ENCODE measurements at regions not wholly inside any gene's neighbourhood (a gene's known extent, or its start where the extent isn't known, plus 50 kb on each side); places are given as distances from the start of the nearest gene placed in this dataset.

DNA sequence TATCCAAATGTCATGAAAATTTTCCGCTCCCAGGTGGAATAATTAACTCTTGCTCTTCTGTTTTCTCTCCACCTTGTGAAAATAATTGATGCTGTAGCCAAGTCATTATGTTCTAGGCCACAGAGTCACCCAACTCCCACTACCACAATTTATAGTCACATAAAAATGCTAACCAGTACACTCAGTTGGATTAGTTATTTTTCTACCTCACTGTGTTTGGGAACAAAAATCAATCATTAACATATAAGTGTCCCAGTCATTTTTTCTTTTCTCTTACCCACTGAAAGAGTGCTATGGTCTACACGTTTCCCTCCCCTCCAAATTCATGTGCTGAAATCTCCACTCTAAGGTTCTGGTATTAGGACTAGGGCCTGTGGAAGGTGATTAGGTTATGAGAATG, 255.6 kb upstream of the LMCD1 start:
- H3K27me3 ChIP-seq (ENCODE audit: control insufficient read depth in 2 of 2, insufficient read depth in 2 of 2, low read length in 2 of 2), result no peaks in the 10 kb centered on the region
- H3K36me3 ChIP-seq (ENCODE audit: control insufficient read depth in 2 of 2, insufficient read depth in 2 of 2, low read length in 2 of 2), result no peaks in the 10 kb centered on the region
- no peak overlapping the region for H3K4me3 ChIP-seq (ENCODE audit: low read length in 2 of 2)
- no peak overlapping the region for H3K27ac ChIP-seq (ENCODE audit: low read depth in 2 of 2, low read length in 2 of 2)
- H3K9ac ChIP-seq (ENCODE audit: low read depth in 1 of 2, low read length in 2 of 2), result no peak overlapping the region
- H3K4me1 ChIP-seq (ENCODE audit: control insufficient read depth in 2 of 2, insufficient read depth in 2 of 2, low read length in 2 of 2), result no peaks in the 10 kb centered on the region
- H3K9me3 ChIP-seq (ENCODE audit: control insufficient read depth in 2 of 2, low read length in 2 of 2), result no peaks in the 10 kb centered on the region

DNA sequence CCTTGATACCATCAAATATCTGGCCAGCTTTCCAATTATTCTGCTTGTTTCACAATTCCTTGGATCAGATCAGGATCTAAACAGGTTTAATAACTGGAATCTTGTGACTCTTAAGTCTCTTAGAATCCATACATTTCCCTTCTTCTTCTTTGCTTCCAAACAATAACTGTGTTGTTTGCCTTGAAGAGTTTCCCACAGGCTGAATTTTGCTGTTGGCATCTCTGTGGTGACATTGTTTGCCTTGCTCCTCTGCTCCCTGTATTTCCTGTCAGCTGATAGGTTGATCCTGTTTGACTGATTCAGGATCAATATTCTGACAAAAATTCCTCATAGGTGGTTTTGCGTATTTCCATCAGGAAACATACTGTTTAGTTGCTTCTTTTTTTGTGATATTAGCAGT, 248.4 kb upstream of the LMCD1 start:
- H3K36me3 ChIP-seq (ENCODE audit: control insufficient read depth in 2 of 2, insufficient read depth in 2 of 2, low read length in 2 of 2), result no peaks in the 10 kb centered on the region
- no peak overlapping the region for H3K9ac ChIP-seq (ENCODE audit: low read depth in 1 of 2, low read length in 2 of 2)
- H3K27me3 ChIP-seq (ENCODE audit: control insufficient read depth in 2 of 2, insufficient read depth in 2 of 2, low read length in 2 of 2), result no peaks in the 10 kb centered on the region
- H3K4me3 ChIP-seq (ENCODE audit: low read length in 2 of 2), result no peak overlapping the region
- H3K27ac ChIP-seq (ENCODE audit: low read depth in 2 of 2, low read length in 2 of 2), result no peak overlapping the region
- no peaks in the 10 kb centered on the region for H3K9me3 ChIP-seq (ENCODE audit: control insufficient read depth in 2 of 2, low read length in 2 of 2)
- no peaks in the 10 kb centered on the region for H3K4me1 ChIP-seq (ENCODE audit: control insufficient read depth in 2 of 2, insufficient read depth in 2 of 2, low read length in 2 of 2)

- Histone ChIP-seq H3K9me3 (ENCODE audit: control insufficient read depth in 2 of 2, low read length in 2 of 2) (no peaks in the 10 kb centered on the region), H3K4me1 (ENCODE audit: control insufficient read depth in 2 of 2, insufficient read depth in 2 of 2, low read length in 2 of 2) (no peaks in the 10 kb centered on the region), H3K27me3 (ENCODE audit: control insufficient read depth in 2 of 2, insufficient read depth in 2 of 2, low read length in 2 of 2) (no peaks in the 10 kb centered on the region), H3K27ac (ENCODE audit: low read depth in 2 of 2, low read length in 2 of 2) (no peak overlapping the region), H3K4me3 (ENCODE audit: low read length in 2 of 2) (no peak overlapping the region), H3K36me3 (ENCODE audit: control insufficient read depth in 2 of 2, insufficient read depth in 2 of 2, low read length in 2 of 2) (no peaks in the 10 kb centered on the region), H3K9ac (ENCODE audit: low read depth in 1 of 2, low read length in 2 of 2) (no peak overlapping the region)
These were observed 247.1 kb upstream of the LMCD1 start for GRCh38 chr3:8254489-8254888.

DNA sequence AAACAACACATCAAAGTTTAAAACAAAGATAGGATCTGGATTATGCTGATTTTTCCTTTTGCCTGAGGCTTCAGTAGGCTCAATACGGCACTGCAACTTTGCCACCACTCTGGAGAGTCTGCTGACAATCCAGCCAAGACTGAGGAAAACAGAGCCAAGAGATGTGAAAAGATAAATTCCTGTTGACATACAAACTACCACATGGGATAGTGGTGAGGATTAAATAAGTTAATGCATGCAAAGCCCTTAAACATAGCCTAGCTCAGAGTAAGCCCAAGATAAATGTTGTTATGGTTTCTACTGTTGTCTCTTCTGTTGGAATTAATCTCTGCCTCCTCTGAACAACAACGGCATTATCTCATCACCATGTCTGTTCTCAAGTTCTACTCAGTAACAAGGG, 245.9 kb upstream of the LMCD1 start:
- H3K4me1 ChIP-seq (ENCODE audit: control insufficient read depth in 2 of 2, insufficient read depth in 2 of 2, low read length in 2 of 2), result no peaks in the 10 kb centered on the region
- H3K27me3 ChIP-seq (ENCODE audit: control insufficient read depth in 2 of 2, insufficient read depth in 2 of 2, low read length in 2 of 2), result no peaks in the 10 kb centered on the region
- H3K36me3 ChIP-seq (ENCODE audit: control insufficient read depth in 2 of 2, insufficient read depth in 2 of 2, low read length in 2 of 2), result no peaks in the 10 kb centered on the region
- no peak overlapping the region for H3K27ac ChIP-seq (ENCODE audit: low read depth in 2 of 2, low read length in 2 of 2)
- H3K4me3 ChIP-seq (ENCODE audit: low read length in 2 of 2), result no peak overlapping the region
- no peaks in the 10 kb centered on the region for H3K9me3 ChIP-seq (ENCODE audit: control insufficient read depth in 2 of 2, low read length in 2 of 2)
- no peak overlapping the region for H3K9ac ChIP-seq (ENCODE audit: low read depth in 1 of 2, low read length in 2 of 2)

- H3K27ac ChIP-seq (ENCODE audit: low read depth in 2 of 2, low read length in 2 of 2), result no peak overlapping the region
- H3K9ac ChIP-seq (ENCODE audit: low read depth in 1 of 2, low read length in 2 of 2), result no peak overlapping the region
- H3K9me3 ChIP-seq (ENCODE audit: control insufficient read depth in 2 of 2, low read length in 2 of 2), result no peaks in the 10 kb centered on the region
- no peaks in the 10 kb centered on the region for H3K4me1 ChIP-seq (ENCODE audit: control insufficient read depth in 2 of 2, insufficient read depth in 2 of 2, low read length in 2 of 2)
- no peaks in the 10 kb centered on the region for H3K27me3 ChIP-seq (ENCODE audit: control insufficient read depth in 2 of 2, insufficient read depth in 2 of 2, low read length in 2 of 2)
- H3K4me3 ChIP-seq (ENCODE audit: low read length in 2 of 2), result no peak overlapping the region
- H3K36me3 ChIP-seq (ENCODE audit: control insufficient read depth in 2 of 2, insufficient read depth in 2 of 2, low read length in 2 of 2), result no peaks in the 10 kb centered on the region
These were observed 245.1 kb upstream of the LMCD1 start for GRCh38 chr3:8256441-8257071.

- Histone ChIP-seq H3K9me3 (ENCODE audit: control insufficient read depth in 2 of 2, low read length in 2 of 2) (no peaks in the 10 kb centered on the region), H3K4me3 (ENCODE audit: low read length in 2 of 2) (no peak overlapping the region), H3K27me3 (ENCODE audit: control insufficient read depth in 2 of 2, insufficient read depth in 2 of 2, low read length in 2 of 2) (no peaks in the 10 kb centered on the region), H3K27ac (ENCODE audit: low read depth in 2 of 2, low read length in 2 of 2) (no peak overlapping the region), H3K36me3 (ENCODE audit: control insufficient read depth in 2 of 2, insufficient read depth in 2 of 2, low read length in 2 of 2) (no peaks in the 10 kb centered on the region), H3K4me1 (ENCODE audit: control insufficient read depth in 2 of 2, insufficient read depth in 2 of 2, low read length in 2 of 2) (no peaks in the 10 kb centered on the region), H3K9ac (ENCODE audit: low read depth in 1 of 2, low read length in 2 of 2) (no peak overlapping the region)
These were observed 240.6 kb upstream of the LMCD1 start for GRCh38 chr3:8261018-8261417.

- no peaks in the 10 kb centered on the region for H3K36me3 ChIP-seq (ENCODE audit: control insufficient read depth in 2 of 2, insufficient read depth in 2 of 2, low read length in 2 of 2)
- H3K9ac ChIP-seq (ENCODE audit: low read depth in 1 of 2, low read length in 2 of 2), result no peak overlapping the region
- H3K9me3 ChIP-seq (ENCODE audit: control insufficient read depth in 2 of 2, low read length in 2 of 2), result no peaks in the 10 kb centered on the region
- H3K4me3 ChIP-seq (ENCODE audit: low read length in 2 of 2), result no peak overlapping the region
- no peaks in the 10 kb centered on the region for H3K4me1 ChIP-seq (ENCODE audit: control insufficient read depth in 2 of 2, insufficient read depth in 2 of 2, low read length in 2 of 2)
- H3K27me3 ChIP-seq (ENCODE audit: control insufficient read depth in 2 of 2, insufficient read depth in 2 of 2, low read length in 2 of 2), result no peaks in the 10 kb centered on the region
- no peak overlapping the region for H3K27ac ChIP-seq (ENCODE audit: low read depth in 2 of 2, low read length in 2 of 2)
These were observed 234.9 kb upstream of the LMCD1 start for GRCh38 chr3:8266730-8267131.

- Histone ChIP-seq H3K4me1 (ENCODE audit: control insufficient read depth in 2 of 2, insufficient read depth in 2 of 2, low read length in 2 of 2) (no peaks in the 10 kb centered on the region), H3K36me3 (ENCODE audit: control insufficient read depth in 2 of 2, insufficient read depth in 2 of 2, low read length in 2 of 2) (no peaks in the 10 kb centered on the region), H3K9me3 (ENCODE audit: control insufficient read depth in 2 of 2, low read length in 2 of 2) (peaks cover 0 to 3% of the 10 kb centered on the region in 2 donors), H3K9ac (ENCODE audit: low read depth in 1 of 2, low read length in 2 of 2) (no peak overlapping the region), H3K27ac (ENCODE audit: low read depth in 2 of 2, low read length in 2 of 2) (no peak overlapping the region), H3K27me3 (ENCODE audit: control insufficient read depth in 2 of 2, insufficient read depth in 2 of 2, low read length in 2 of 2) (no peaks in the 10 kb centered on the region), H3K4me3 (ENCODE audit: low read length in 2 of 2) (no peak overlapping the region)
These were observed 228.1 kb upstream of the LMCD1 start for GRCh38 chr3:8273479-8273878.

- H3K36me3 ChIP-seq (ENCODE audit: control insufficient read depth in 2 of 2, insufficient read depth in 2 of 2, low read length in 2 of 2), result no peaks in the 10 kb centered on the region
- peaks cover 0 to 3% of the 10 kb centered on the region in 2 donors for H3K9me3 ChIP-seq (ENCODE audit: control insufficient read depth in 2 of 2, low read length in 2 of 2)
- H3K9ac ChIP-seq (ENCODE audit: low read depth in 1 of 2, low read length in 2 of 2), result no peak overlapping the region
- H3K27me3 ChIP-seq (ENCODE audit: control insufficient read depth in 2 of 2, insufficient read depth in 2 of 2, low read length in 2 of 2), result no peaks in the 10 kb centered on the region
- no peak overlapping the region for H3K27ac ChIP-seq (ENCODE audit: low read depth in 2 of 2, low read length in 2 of 2)
- H3K4me3 ChIP-seq (ENCODE audit: low read length in 2 of 2), result no peak overlapping the region
- no peaks in the 10 kb centered on the region for H3K4me1 ChIP-seq (ENCODE audit: control insufficient read depth in 2 of 2, insufficient read depth in 2 of 2, low read length in 2 of 2)
These were observed 225.6 kb upstream of the LMCD1 start for GRCh38 chr3:8276056-8276455.

DNA sequence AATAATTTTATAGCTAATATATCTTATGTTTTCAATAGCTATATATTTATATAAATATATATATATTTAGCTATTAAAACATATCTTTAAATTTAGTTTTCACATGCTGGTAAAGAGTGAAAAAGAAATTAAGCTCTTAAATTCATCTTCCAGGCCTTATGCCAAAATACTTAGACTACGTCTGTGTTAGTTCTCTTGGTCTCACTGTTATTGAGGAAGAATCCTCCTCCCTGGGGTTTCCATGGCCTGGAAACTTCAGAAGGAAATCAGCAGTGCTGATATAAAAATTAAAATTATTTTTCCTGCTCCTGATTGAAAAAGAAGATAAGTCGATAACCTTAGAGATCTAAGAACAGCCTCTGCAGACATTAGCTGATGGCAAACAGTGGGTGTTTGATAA, 225.1 kb upstream of the LMCD1 start:
- no peak overlapping the region for H3K9ac ChIP-seq (ENCODE audit: low read depth in 1 of 2, low read length in 2 of 2)
- H3K4me1 ChIP-seq (ENCODE audit: control insufficient read depth in 2 of 2, insufficient read depth in 2 of 2, low read length in 2 of 2), result no peaks in the 10 kb centered on the region
- H3K9me3 ChIP-seq (ENCODE audit: control insufficient read depth in 2 of 2, low read length in 2 of 2), result peaks cover 0 to 3% of the 10 kb centered on the region in 2 donors
- no peaks in the 10 kb centered on the region for H3K36me3 ChIP-seq (ENCODE audit: control insufficient read depth in 2 of 2, insufficient read depth in 2 of 2, low read length in 2 of 2)
- no peak overlapping the region for H3K27ac ChIP-seq (ENCODE audit: low read depth in 2 of 2, low read length in 2 of 2)
- no peak overlapping the region for H3K4me3 ChIP-seq (ENCODE audit: low read length in 2 of 2)
- H3K27me3 ChIP-seq (ENCODE audit: control insufficient read depth in 2 of 2, insufficient read depth in 2 of 2, low read length in 2 of 2), result no peaks in the 10 kb centered on the region

- no peaks in the 10 kb centered on the region for H3K9me3 ChIP-seq (ENCODE audit: control insufficient read depth in 2 of 2, low read length in 2 of 2)
- H3K27me3 ChIP-seq (ENCODE audit: control insufficient read depth in 2 of 2, insufficient read depth in 2 of 2, low read length in 2 of 2), result no peaks in the 10 kb centered on the region
- H3K4me1 ChIP-seq (ENCODE audit: control insufficient read depth in 2 of 2, insufficient read depth in 2 of 2, low read length in 2 of 2), result no peaks in the 10 kb centered on the region
- no peak overlapping the region for H3K27ac ChIP-seq (ENCODE audit: low read depth in 2 of 2, low read length in 2 of 2)
- no peaks in the 10 kb centered on the region for H3K36me3 ChIP-seq (ENCODE audit: control insufficient read depth in 2 of 2, insufficient read depth in 2 of 2, low read length in 2 of 2)
- no peak overlapping the region for H3K4me3 ChIP-seq (ENCODE audit: low read length in 2 of 2)
- H3K9ac ChIP-seq (ENCODE audit: low read depth in 1 of 2, low read length in 2 of 2), result no peak overlapping the region
These were observed 223.2 kb upstream of the LMCD1 start for GRCh38 chr3:8278448-8278847.

All from mucosa of rectum (tissue), 2 donors.